ENCODE measurements at regions not wholly inside any gene's neighbourhood (a gene's known extent, or its start where the extent isn't known, plus 50 kb on each side); places are given as distances from the start of the nearest gene placed in this dataset.

- TF ChIP-seq CTCF (IDR thresholded peaks at IDR 0.05) (no peak), POLR2A (IDR thresholded peaks at IDR 0.05) (no peak)
These were observed 514.2 kb upstream of the MGMT start for GRCh38 chr10:128952856-128953255.
